G401.6 (cell line): ENCODE measurements at regions not wholly inside any gene's neighbourhood (a gene's known extent, or its start where the extent isn't known, plus 50 kb on each side); places are given as distances from the start of the nearest gene placed in this dataset.
"Not testable (repeated sequence)": the region's sequence is repeated elsewhere in the genome, so short reads cannot be mapped to it uniquely, and the experiment has no call there.

ENCODE experiments used
- FAIRE-seq: peaks from 2 replicates; lab custom pipeline; 2012; peaks lifted over from hg19 to GRCh38; lab: Jason Lieb, UNC

DNA sequence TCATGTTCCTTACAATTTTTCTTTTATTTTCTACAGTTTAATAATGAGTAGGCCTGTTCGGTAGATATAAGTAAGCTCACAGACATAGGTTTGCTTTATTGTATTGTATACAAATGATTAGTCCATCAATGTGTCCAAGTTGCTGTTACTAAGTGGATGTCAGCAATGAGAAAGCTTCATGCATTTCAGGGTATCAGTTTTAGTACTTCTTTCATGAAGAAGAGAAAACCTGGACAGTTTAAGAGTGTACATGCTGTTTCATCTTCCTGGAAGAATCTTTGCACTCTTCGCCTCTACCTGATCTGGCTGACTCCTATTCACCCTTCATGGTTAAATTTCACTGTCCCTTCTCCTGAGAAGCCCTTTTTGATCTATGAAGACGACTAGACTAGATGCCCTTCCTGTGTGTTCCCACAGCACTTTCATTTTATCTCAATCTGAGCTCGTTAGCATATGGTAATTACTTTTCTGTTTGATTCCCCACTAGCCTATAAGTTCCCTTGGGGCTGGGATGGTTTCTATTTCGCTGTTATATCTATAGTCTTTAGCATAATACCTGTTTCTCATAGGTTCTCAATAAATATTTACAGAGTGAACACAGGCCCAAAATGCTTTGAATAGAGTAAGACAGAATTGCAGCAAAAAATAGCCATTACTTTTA, 70.7 kb downstream of the CETN3 start:
- no peak for FAIRE-seq

DNA sequence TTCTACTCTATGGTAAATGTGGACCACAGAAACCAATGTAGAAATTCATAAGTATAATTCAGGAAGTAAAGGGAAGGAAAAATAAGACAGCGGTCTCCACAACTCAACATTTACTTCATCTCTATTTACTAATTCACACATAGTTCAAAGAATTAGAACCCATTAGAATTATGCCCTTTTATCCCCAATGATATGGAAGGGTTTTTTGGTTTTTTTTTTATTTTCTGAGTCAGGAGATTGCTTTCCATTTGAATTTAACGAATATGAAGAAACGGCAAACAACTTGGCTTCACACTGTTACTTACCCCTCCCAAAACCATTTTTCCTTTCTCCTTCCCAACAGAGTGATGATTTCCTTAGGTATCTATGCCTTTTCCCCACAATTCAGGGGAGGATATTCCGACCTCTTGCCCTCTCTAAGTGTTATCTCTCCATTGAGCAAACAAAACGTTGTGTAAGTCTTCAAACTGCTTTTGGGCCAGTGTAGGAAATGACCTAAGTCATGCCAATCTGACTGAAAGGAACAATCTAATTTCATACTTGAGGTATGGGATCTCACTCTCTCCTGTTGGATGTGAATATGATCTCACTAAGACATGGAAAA, 72.0 kb downstream of the CETN3 start:
- no peak for FAIRE-seq

DNA sequence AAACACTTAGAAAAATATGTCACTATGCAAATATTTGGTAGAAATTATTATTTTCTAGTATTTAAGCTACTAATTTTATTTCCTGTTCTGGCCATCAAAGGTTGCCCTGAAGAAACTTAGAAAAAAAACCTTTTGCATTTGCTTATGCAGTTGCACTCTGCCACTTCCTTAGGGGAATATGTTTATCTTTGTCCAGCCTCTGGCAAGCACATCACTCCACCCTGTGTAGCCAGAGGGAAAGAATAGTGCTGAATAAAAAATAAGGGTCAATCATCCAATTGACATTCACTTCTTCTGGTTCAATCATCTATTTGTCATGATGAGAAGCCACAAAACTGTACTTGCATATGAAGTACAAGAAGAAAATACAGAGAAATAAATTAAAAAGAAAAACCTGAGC, 72.8 kb downstream of the CETN3 start:
- FAIRE-seq: no peak

DNA sequence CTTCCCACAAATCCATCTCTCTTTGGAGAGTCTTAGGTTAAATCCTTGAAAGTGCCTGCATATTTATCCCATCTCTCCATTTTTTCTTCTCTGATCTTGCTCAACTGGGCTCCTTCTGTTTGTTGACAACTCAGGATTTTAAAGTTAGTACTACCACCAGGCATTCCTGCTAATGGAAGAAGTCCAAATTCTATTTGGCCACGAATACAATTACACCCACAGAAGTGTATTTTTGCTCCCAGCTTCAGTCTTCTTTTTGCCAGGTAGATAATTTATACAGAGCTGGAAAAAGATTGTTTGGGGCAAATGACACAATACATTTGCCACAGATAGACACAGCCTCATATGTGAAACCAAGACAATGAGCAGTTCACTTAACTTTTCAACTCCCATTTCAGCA, 74.8 kb downstream of the CETN3 start:
- FAIRE-seq: no peak

DNA sequence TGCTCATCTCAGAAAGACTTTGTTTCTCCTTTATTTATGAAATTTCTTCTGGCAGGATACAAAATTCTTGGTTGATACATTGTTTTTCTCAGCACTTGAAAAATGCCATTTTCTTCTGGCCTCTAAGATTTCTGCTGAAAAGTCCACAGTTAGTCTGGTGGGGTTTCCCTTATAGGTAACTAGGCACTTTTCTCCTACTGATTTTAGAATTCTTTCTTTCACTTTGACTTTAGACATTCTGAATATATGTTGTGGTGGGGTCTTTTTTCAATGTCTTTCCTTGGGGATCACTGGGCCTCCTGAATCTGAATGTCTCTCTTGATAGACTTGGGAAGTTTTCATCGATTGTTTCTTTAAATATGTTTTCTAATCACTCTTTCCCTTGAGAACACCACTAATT, 79.6 kb downstream of the CETN3 start:
- no peak for FAIRE-seq

DNA sequence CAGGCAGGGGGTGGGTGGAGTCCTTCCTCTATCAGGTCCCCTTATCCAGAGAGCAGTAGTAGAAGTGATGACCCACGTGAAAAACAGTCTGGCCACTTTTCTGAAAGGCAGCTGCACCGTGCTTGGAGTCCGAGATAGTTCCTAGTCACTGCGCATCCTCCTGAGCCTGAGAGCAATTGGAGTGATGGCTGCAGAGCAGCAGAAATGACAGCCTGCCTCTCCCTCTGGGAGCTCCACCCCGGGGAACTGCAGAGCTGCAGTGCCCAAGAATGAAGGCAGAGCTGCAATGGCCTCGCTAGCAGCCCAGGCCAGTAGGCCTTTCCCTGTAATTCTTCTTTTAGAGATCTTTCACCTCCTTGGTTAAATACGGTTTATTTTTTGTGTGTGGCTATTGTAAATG, 82.6 kb downstream of the CETN3 start:
- no peak for FAIRE-seq

DNA sequence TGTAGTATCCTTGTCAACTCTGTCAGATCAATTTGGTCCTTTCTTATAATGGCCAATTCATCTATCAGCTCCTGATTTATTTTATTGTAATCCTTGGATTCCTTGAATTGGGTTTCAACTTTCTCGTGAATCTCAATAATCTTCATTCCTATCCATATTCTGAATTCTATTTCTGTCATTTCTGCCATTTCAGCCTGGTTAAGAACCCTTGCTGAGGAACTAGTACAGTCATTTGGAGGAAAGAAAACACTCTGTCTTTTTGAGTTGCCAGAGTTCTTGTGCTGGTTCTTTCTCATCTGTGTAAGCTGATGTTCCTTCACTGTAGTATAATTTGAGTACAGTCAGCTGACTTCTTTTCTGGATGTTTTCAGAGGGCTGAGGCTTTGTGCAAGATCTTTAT, 84.5 kb downstream of the CETN3 start:
- no peak for FAIRE-seq

DNA sequence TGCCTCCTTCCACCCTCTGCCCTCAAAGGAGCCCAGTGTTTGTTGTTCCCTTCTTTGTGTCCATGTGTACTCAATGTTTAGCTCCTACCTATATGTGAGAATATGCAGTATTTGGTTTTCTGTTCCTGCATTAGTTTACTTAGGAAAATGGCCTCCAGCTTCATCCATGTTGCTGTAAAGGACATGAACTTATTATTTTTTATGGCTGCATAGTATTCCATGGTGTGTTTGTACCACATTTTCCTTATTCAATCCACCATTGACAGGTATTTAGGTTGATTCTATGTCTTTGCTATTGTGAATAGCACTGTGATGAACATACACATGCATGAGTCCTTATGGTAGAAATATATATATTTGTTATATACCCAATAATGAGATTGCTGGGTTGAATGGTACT, 89.2 kb downstream of the CETN3 start:
- not testable (repeated sequence) for FAIRE-seq

DNA sequence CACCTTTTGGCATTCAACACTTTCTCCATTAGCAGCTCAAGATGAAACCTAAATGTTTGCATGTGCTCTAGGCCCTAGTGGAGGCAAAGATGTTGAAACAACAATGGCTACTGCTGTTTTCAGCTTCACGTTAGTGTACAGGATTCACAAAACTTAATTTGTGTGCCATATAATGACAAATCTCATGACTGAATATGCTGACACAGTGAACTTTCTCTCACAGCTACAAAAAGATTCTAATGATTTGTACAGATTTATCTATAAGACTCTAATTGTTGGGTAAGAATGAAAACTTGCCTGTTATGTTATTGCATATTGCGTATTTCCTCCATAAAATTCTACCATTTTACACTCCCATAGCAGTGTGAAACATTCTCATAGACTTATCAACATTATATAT, 97.5 kb downstream of the CETN3 start:
- no peak for FAIRE-seq

DNA sequence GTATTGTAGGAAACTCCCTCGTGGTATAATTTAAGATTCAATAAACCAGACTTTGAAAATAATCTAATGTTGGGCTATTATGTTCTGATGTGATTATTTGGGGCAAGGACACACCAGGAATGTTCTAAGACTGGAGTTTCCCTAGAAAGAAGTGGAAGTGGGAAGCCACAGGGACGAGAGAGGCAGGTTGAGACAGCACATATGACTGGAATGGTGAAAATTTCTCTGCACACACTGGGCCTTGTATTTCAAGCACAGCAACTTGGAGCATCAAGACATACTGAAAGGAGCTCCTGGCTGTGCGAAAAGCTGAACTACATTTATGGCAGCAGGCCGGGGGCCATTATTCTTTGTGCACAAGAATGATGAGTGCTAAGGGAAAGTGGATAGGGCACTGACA, 98.2 kb downstream of the CETN3 start:
- no peak for FAIRE-seq

DNA sequence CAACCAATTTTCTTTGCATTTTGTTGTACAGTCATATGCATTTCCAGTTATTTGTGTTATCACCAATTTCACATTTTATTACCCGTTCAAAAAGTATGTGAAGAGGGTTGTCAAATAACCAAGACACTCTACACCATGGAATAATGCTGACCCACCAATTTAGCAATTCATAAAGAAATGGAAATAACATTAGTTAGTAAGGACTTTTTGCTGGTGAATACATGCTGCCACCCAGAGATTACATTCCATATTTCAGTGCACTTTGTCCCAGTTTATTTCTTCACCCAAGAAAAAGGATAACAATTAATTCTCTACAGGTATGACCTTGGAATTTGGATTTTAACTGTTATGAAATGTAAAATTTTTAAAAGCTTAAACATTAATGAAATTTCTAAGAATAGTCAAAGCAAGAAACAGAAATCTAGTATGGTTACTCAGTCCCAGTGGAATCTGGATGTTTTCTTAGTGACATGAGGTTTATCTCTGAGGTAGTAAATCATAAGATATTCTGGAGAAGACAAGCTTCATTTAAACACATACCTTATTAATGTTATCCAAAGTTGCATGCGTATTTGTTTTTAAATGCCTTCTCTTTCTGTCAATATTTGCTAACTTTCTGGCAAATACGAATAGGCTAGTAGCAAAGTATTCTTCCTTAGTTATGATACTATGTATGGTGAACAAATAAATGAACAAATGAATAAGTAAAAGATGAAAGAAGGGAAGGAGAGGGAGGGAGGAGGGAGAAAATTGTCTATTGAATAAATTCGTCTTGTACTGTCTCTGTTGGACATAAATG, 100.6 kb downstream of the CETN3 start:
- no peak for FAIRE-seq

DNA sequence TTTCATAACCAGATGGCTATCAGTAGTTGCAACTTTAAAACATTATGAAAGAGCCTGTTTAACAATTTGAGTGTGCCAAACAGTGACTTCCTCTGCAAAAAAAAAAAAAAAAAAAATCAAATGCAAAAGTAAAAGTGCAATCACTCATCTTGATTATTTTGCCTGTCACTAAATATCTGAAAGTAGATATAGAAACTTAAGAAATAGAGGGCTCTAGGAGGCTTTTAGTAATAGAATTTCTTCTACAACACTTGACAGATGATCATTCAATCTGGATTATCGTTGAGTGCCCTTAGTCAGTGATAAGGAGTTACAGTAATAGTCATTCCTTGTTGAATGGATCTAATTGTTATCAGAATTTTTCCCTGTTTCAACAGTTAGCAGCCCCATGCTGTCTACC, 101.8 kb downstream of the CETN3 start:
- FAIRE-seq: no peak

DNA sequence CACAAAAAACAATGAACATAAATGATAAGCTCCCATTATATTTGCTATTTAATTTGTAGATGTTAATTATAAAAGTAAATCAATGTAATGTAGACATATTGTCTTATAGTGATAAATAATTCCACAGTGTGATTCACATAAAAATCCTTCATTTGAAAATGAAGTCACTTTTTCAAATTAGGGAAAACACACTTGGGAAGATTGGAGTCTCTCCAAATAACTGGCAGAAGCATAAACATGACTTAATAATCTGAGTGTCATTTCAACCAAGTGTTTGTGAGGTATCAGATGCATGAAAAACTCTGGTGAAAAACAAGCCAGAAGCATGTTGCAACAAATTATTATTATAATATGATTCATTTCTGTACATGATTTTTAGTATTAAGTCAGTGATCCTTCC, 102.2 kb downstream of the CETN3 start:
- no peak for FAIRE-seq

DNA sequence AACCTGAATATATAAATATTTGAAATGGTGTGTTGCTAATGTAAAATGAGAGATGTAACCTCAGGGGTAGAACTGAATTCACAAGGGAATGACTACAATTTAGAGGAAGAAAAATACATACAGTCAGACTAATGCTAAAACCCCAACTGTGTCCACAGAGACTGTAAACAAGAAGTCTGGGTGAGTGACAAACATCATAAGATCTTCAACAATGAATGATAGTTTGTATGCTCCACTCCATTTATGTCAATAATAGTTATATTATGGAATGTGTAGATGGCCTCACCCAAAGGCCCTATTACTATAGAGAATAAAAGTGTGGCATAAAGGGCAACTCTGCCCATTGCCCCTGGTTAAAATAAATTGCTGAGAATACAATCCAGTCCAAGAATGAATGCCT, 102.9 kb downstream of the CETN3 start:
- no peak for FAIRE-seq

DNA sequence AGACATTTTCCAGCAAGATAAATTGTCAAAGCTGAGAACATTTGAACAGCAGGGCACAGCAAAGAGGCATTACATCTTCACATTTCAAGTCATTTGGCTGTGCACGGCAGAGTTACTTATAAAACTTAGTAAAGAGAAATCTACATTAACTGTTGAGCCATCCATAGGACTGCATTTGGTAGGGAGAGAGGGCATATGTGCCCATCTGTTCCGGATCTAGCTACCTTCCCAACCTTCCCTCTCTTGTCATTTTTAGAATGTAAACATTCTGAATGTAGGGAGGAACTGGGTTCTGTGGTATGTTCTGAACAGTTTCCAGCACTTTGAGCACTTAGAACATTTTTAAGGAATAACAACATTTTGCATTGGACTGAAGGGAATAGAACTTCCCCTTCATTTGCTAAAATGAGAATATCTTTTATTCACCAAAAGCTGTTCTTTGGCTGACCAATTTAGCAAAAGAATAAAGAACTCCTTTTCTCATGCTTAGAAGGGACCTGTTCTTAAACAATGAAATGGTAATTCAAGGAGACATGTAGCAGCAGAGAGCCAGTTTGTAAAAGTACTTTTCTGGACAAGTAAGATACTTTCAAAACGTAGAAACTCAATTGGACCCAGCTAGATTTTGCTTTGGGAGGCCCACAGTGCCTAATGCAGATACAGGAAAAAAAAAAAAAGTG, 104.4 kb downstream of the CETN3 start:
- FAIRE-seq: no peak

DNA sequence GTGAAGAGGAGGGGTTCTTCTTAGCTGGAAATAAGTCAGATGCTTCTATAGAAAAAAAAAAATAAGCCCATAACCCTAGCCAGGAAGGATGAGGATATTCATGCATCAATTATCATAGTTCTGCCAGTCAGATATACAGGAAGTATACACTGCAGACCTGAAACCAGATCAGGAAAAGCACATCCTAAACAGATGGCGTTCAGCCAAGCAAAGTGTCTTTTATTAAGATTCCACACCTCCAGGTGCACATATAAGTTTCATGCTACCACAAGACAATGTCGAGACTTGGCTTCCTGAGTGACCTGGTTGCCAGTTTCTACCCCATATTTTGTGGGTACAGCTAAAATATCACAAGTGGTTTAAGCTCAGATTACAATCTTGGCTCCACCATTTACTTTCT, 108.3 kb downstream of the CETN3 start:
- no peak for FAIRE-seq

DNA sequence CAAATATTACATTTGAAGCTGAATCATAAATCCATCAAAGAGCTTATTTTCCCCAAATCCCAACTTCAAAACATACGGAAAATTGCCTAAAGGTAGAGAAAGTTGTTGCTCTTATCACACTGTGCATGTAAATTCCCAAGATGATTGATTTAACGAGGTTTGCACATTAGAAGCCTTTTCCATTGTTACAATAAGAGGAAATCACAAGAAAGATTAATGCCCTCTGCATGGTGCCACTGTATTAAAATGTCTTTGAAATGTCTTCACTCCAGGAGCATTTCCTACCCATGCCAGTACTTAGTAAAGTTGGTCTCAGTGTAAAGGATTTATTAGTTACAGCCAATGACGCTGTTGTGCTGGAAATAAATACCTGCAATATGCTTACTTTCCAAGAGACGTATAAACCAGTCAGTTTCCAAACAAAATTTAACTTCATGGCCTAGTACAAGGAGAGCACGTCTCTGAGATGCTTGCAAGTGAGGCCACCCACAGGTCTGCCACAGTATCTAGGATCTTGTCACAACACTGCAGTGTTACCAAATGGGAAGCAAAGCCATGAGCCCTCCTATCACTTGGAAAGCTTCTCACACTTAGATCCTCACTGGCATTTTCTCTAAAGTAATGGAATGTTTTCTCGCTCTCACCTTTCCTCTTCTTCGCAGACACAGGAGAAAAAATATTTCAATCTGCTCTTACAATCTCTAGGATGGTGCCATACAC, 112.4 kb downstream of the CETN3 start:
- FAIRE-seq: no peak

DNA sequence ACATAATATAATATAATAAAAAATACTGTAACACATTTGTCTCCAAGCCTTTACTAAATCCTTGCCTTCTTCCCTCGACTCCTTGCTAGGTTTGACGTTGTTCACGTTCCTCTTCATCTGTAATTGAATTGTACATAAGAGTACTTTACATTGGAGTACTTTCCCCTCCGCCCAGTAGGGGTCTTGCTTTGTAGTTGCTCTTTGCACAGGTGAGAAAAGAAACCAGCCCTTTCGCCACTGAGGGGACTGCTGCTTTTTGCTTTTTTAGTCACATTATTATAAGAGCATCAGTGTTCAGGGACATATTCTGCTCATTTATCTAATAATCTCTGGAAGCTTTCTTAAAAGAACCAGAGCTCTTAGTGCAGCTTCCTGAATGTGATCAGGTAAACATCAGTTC, 115.0 kb downstream of the CETN3 start:
- FAIRE-seq: no peak

DNA sequence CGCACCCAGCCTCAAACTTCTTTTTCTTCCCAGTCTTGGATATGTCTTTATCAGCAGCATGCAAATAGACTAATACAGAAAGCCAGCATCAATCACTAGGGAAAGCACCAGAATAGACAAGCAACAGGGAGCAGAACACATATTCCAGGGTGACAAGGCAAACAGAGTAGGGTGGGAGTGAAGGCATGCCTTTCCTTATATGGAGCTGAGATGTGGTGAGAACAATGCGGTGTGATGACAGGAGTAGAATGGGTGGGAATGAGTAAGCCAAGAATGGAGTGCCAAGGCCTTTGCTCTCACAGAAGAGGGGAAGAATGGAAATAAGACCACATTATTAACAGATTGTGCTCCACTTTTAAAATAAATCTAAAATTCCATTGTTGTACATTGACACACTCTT, 115.6 kb downstream of the CETN3 start:
- no peak for FAIRE-seq

DNA sequence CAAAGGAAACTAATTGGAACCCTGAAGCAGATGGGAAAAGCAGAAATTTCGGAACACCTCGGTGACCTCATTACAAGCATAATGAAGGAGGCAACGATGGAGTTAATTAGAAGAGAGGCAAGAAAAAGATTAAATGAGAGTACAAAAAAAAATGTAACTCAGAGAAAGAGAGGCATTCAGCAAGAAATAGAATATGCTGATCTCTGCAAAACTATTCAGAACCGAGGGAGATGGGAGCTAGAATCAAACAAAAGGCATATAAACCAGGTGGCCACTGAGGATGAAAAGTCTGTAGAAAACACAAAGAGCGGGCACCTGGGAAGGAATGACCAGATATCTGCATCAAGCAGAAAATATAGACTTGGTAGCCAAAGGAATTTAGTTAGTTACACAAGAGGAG, 118.9 kb downstream of the CETN3 start:
- no peak for FAIRE-seq

DNA sequence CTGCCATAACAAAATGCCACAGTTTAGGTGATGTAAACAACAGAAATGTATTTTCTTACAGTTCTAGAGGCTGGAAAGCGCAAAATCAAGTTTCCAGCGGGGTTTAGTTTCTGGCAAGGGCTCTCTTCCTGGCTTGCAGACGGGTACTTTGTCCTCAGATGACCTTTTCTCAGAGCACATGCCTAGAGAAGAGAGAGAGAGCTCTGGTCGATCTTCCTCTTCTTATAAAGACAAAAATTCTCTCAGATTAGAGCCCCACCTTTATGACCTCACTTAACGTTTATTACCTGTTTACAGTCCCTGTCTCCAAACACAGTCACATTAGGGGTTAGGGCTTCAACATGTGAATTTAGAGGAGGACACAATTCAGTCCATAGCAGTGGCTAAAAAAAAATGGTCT, 119.7 kb downstream of the CETN3 start:
- no peak for FAIRE-seq

DNA sequence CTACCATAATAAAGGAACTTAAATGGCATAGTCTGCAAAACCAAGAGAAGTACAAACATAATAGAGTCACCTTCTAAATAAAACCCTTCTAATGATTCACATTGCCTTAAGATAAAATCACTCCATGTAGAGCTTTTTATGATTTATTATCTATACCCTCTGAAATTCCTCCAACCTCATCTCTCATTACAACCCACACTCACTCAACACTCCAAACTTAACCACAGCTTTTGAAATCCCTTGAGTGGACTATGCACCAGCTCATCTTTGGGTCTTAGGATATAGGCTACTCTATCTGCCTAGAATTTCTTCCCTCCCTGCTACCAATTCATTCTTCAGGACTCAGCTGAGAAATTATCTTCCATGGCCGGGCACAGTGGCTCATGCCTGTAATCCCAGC, 122.5 kb downstream of the CETN3 start:
- FAIRE-seq: no peak

DNA sequence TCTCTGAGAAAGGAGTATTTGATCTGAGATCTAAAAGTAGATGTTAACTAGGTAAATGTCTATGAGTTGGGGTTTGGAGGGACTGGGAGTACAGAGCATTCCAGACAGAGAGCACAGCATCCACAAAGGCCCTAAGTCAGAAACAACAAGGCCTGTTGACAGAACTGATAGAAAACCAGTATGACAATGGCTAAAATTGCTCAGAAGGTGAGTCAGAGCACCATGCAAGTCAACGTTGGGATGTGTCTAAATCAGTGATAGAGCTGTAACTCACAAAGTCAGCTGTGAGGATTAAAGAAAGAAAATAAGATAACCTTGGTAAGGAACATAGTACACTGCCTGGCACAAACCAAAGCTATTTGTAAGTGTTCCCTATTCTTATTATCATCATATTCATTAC, 124.0 kb downstream of the CETN3 start:
- no peak for FAIRE-seq
